Caco-2 (cell line): ENCODE measurements at regions not wholly inside any gene's neighbourhood (a gene's known extent, or its start where the extent isn't known, plus 50 kb on each side); places are given as distances from the start of the nearest gene placed in this dataset.

Experiments
- BruUV-seq: library from RNA; stranded (reverse); fragments of 400-500 nt; replicated peaks from 2 replicates; lab custom pipeline; 2021; lab: Mats Ljungman, UMichigan
- CTCF ChIA-PET: fragments of 300-600 bp; sonication (Branson Sonifier 250); formaldehyde crosslinking; loops from one replicate; lab custom pipeline; 2022; ENCODE audit warnings: antibody characterized with exemption; lab: Charles Lee
- POLR2A ChIA-PET: fragments of 300-600 bp; sonication (Branson Sonifier 250); formaldehyde crosslinking; loops from one replicate; lab custom pipeline; 2022; ENCODE audit warnings: antibody characterized with exemption; lab: Charles Lee
- DNase-seq, 2 experiments: peaks; one replicate each; pipeline versions ENCODE4 v3.0.0 to v3.0.0-alpha.2; 2020 to 2022
- H3K27me3 ChIP-seq: replicated peaks from 2 replicates; pipeline ENCODE4 v1.6.0; 2011; ENCODE audit warnings: low read length; ENCODE audit not compliant: control insufficient read depth, insufficient read depth
- H3K36me3 ChIP-seq: 2 replicates; pipeline ENCODE4 v1.5.1; 2011; ENCODE audit warnings: low read length; ENCODE audit not compliant: control insufficient read depth, insufficient read depth
- H3K4me1 ChIP-seq: fragments of 250-450 bp; sonication (Bioruptor Pico); 2 replicates; pipeline ENCODE4 v1.5.1; 2020; ENCODE audit warnings: mild to moderate bottlenecking
- H3K4me3 ChIP-seq: 2 replicates; pipeline ENCODE4 v1.5.1; 2011; ENCODE audit warnings: low read depth, mild to moderate bottlenecking, control low read depth, low read length
- H3K9me3 ChIP-seq: fragments of 250-450 bp; sonication (Bioruptor Pico); 2 replicates; pipeline ENCODE4 v1.5.1; 2020; ENCODE audit warnings: mild to moderate bottlenecking, moderate library complexity
- H3K27ac Mint-ChIP-seq: one replicate; pipeline ENCODE4 v1.8.0; 2022; ENCODE audit warnings: mixed read lengths; ENCODE audit not compliant: unreplicated experiment
- H3K27me3 Mint-ChIP-seq: one replicate; pipeline ENCODE4 v1.8.0; 2022; ENCODE audit warnings: mixed read lengths; ENCODE audit not compliant: insufficient read depth, unreplicated experiment
- H3K36me3 Mint-ChIP-seq: one replicate; pipeline ENCODE4 v1.8.0; 2022; ENCODE audit warnings: mild to moderate bottlenecking, mixed read lengths; ENCODE audit not compliant: insufficient read depth, unreplicated experiment
- H3K4me1 Mint-ChIP-seq: one replicate; pipeline ENCODE4 v1.8.0; 2022; ENCODE audit warnings: low read depth, mixed read lengths; ENCODE audit not compliant: unreplicated experiment
- H3K4me3 Mint-ChIP-seq: one replicate; pipeline ENCODE4 v1.8.0; 2022; ENCODE audit warnings: mild to moderate bottlenecking, moderate library complexity, mixed read lengths; ENCODE audit not compliant: unreplicated experiment
- H3K9me3 Mint-ChIP-seq: one replicate; pipeline ENCODE4 v1.8.0; 2022; ENCODE audit warnings: mixed read lengths; ENCODE audit not compliant: unreplicated experiment
- intact Hi-C: fragments of 100-400 bp; cut with micrococcal nuclease; formaldehyde crosslinking; loops from one replicate; pipeline ENCODE4 v1.10.0; 2022; ENCODE audit not compliant: unreplicated experiment
- TF ChIP-seq, protein P1 (sequence below), 2 experiments: fragments of 200-600 bp in 1 of 2; IDR thresholded peaks; 1 replicate in 1 of 2; 2 replicates in 1 of 2; pipeline versions ENCODE4 v1.5.1 to v1.8.0; 2011 to 2022; ENCODE audit warnings: antibody characterized with exemption in 1 of 2, control low read depth in 1 of 2, inconsistent platforms in 1 of 2, low read depth in 1 of 2, low read length in 1 of 2, mild to moderate bottlenecking in 1 of 2, moderate library complexity in 1 of 2; ENCODE audit not compliant: insufficient read depth in 1 of 2, severe bottlenecking in 1 of 2, unreplicated experiment in 1 of 2

DNA sequence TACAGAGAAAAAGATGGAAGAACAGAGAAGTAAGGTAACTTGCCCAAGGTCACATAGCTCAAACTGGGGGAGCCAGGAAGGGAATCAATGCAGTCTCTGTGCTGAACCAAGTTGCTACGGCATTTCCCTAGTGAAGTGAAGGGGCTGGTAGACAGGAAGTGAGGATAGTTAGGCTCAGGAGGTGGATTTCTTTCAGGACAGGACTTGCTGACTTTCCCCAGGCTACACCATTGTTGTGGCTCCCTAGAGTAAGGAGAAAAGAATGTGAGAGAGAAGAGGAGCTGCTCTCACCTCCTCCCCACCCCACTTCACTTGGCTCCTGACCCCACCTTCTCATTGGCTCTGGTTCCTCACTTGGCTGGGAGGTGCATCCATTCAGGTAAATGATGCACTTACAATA, 316.9 kb downstream of the INHBA start:
- DNase-seq = no peak
- Mint-ChIP-seq H3K4me1 (peaks cover 6% of the 10 kb centered on the region), H3K36me3 (no peaks in the 10 kb centered on the region), H3K27me3 (peaks cover 3% of the 10 kb centered on the region), H3K27ac (no peak overlapping the region), H3K9me3 (peaks cover 10% of the 10 kb centered on the region), H3K4me3 (no peak overlapping the region)
- POLR2A ChIA-PET = no interaction called here
- CTCF ChIA-PET = no interaction called here
- Histone ChIP-seq H3K4me1 (no peaks in the 10 kb centered on the region; the same call in 1 of the 2 replicates), H3K4me3 (no peak overlapping the region), H3K36me3 (no peaks in the 10 kb centered on the region), H3K27me3 (no peaks in the 10 kb centered on the region), H3K9me3 (no peaks in the 10 kb centered on the region)
- BruUV-seq = no TSS peak
- intact Hi-C loops = no loop called here
- TF ChIP-seq, protein P1, sequence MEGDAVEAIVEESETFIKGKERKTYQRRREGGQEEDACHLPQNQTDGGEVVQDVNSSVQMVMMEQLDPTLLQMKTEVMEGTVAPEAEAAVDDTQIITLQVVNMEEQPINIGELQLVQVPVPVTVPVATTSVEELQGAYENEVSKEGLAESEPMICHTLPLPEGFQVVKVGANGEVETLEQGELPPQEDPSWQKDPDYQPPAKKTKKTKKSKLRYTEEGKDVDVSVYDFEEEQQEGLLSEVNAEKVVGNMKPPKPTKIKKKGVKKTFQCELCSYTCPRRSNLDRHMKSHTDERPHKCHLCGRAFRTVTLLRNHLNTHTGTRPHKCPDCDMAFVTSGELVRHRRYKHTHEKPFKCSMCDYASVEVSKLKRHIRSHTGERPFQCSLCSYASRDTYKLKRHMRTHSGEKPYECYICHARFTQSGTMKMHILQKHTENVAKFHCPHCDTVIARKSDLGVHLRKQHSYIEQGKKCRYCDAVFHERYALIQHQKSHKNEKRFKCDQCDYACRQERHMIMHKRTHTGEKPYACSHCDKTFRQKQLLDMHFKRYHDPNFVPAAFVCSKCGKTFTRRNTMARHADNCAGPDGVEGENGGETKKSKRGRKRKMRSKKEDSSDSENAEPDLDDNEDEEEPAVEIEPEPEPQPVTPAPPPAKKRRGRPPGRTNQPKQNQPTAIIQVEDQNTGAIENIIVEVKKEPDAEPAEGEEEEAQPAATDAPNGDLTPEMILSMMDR (IDR thresholded peaks at IDR 0.05; ENCODE audit: insufficient read depth in 1 of 2, low read depth in 1 of 2, low read length in 1 of 2, severe bottlenecking in 1 of 2, unreplicated experiment in 1 of 2) = no peak

DNA sequence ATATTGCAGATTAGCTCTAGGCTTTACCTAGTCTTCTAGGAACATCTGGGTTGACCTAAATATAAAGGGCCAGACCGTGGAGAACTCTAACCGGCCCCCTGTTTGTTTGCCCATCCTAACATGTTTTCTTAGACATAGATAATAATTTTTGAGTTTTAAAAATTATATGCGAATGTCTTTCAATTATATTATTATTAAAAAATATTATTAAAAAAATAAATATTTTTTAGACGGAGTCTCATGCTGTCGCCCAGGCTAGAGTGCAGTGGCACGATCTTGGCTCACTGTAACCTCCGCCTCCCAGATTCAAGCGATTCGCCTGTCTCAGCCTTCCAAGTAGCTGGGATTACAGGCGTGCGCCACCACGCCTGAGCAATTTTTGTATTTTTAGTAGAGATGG, 318.5 kb downstream of the INHBA start:
- H3K27me3 Mint-ChIP-seq = peaks cover 3% of the 10 kb centered on the region
- Histone ChIP-seq H3K27me3 (no peaks in the 10 kb centered on the region), H3K36me3 (no peaks in the 10 kb centered on the region), H3K9me3 (no peaks in the 10 kb centered on the region; the same call in 1 of the 2 replicates), H3K4me1 (no peaks in the 10 kb centered on the region; the same call in 1 of the 2 replicates), H3K4me3 (no peak overlapping the region)
- no peak overlapping the region for H3K27ac Mint-ChIP-seq
- no peaks in the 10 kb centered on the region for H3K36me3 Mint-ChIP-seq
- no peak for DNase-seq
- BruUV-seq = no TSS peak
- H3K9me3 Mint-ChIP-seq = peaks cover 10% of the 10 kb centered on the region
- TF ChIP-seq, protein P1 (IDR thresholded peaks at IDR 0.05; ENCODE audit: insufficient read depth in 1 of 2, low read depth in 1 of 2, low read length in 1 of 2, severe bottlenecking in 1 of 2, unreplicated experiment in 1 of 2) = no peak
- no peak overlapping the region for H3K4me3 Mint-ChIP-seq
- intact Hi-C loops = no loop called here
- POLR2A ChIA-PET = no interaction called here
- CTCF ChIA-PET = no interaction called here
- H3K4me1 Mint-ChIP-seq = peaks cover 6% of the 10 kb centered on the region

DNA sequence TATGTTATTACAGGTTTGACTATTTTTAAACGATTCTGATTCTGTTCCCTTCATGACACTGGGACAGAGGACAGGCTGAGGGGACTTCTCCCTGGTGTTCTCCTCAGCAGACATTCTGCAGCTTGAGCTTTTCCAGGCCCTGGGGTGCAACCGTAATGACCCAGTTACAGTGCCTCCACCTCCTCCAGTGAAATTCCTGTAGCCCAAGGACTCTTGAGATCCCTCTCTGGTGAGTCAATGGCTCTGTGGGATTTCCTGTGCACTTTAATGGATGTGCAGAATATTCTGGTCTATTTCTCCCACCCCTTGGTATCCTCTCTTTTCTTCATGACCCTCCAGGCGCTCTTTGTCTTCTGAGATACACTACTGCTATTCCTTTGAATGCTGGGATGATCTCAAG, 319.3 kb downstream of the INHBA start:
- Histone ChIP-seq H3K36me3 (no peaks in the 10 kb centered on the region), H3K4me3 (no peak overlapping the region), H3K9me3 (no peaks in the 10 kb centered on the region; the same call in 1 of the 2 replicates), H3K27me3 (no peaks in the 10 kb centered on the region), H3K4me1 (no peaks in the 10 kb centered on the region; the same call in 1 of the 2 replicates)
- no peaks in the 10 kb centered on the region for H3K27me3 Mint-ChIP-seq
- intact Hi-C loops = no loop called here
- H3K27ac Mint-ChIP-seq = peak overlapping the region; percentile 6
- DNase-seq = no peak
- ChIA-PET CTCF (no interaction called here), POLR2A (no interaction called here)
- H3K9me3 Mint-ChIP-seq = peaks cover 6% of the 10 kb centered on the region
- H3K36me3 Mint-ChIP-seq = no peaks in the 10 kb centered on the region
- H3K4me1 Mint-ChIP-seq = peaks cover 6% of the 10 kb centered on the region
- H3K4me3 Mint-ChIP-seq = no peak overlapping the region
- TF ChIP-seq, protein P1 (IDR thresholded peaks at IDR 0.05; ENCODE audit: insufficient read depth in 1 of 2, low read depth in 1 of 2, low read length in 1 of 2, severe bottlenecking in 1 of 2, unreplicated experiment in 1 of 2) = no peak
- no TSS peak for BruUV-seq
